HepG2 (cell line): ENCODE measurements at regions not wholly inside any gene's neighbourhood (a gene's known extent, or its start where the extent isn't known, plus 50 kb on each side); places are given as distances from the start of the nearest gene placed in this dataset.

Experiments
- DNMT1 ChIP-seq: sonication (generic); formaldehyde crosslinking; IDR thresholded peaks from 2 replicates; pipeline ENCODE4 v1.5.1; 2020; ENCODE audit warnings: mild to moderate bottlenecking, missing genetic modification reagents
- GFI1 ChIP-seq: sonication (generic); formaldehyde crosslinking; IDR thresholded peaks from 2 replicates; pipeline ENCODE4 v1.5.0; 2020; ENCODE audit warnings: missing genetic modification reagents, mild to moderate bottlenecking, borderline replicate concordance
- HDAC1 ChIP-seq: sonication (generic); formaldehyde crosslinking; IDR thresholded peaks from 2 replicates; pipeline ENCODE4 v1.5.1; 2020; ENCODE audit warnings: mild to moderate bottlenecking, missing genetic modification reagents
- HNRNPL ChIP-seq: fragments of 200-400 bp; formaldehyde crosslinking; IDR thresholded peaks from 2 replicates; pipeline ENCODE4 v1.6.1; 2017; ENCODE audit warnings: mild to moderate bottlenecking, low read depth, low read length
- KLF13 ChIP-seq: sonication (generic); formaldehyde crosslinking; IDR thresholded peaks from 2 replicates; pipeline ENCODE4 v1.4.0; 2020; ENCODE audit warnings: mild to moderate bottlenecking, missing genetic modification reagents
- MAFF ChIP-seq: IDR thresholded peaks from 2 replicates; pipeline ENCODE4 v1.6.1; 2011; ENCODE audit warnings: low read depth, low read length, improper control_type of control experiment
- NR2F2 ChIP-seq: IDR thresholded peaks from 2 replicates; pipeline ENCODE4 v1.6.1; 2012; ENCODE audit warnings: low read depth, inconsistent platforms, borderline replicate concordance
- POLR2A ChIP-seq, 2 experiments: IDR thresholded peaks; 2 replicates each; pipeline ENCODE4 v1.6.1; 2011; ENCODE audit warnings: low read depth in 2 of 2, low read length in 2 of 2, mild to moderate bottlenecking in 1 of 2, moderate library complexity in 1 of 2; ENCODE audit not compliant: insufficient read depth in 1 of 2
- TARDBP ChIP-seq: sonication (generic); formaldehyde crosslinking; IDR thresholded peaks from 2 replicates; pipeline ENCODE4 v1.8.0; 2022; ENCODE audit warnings: mild to moderate bottlenecking, missing genetic modification reagents
- TCF7 ChIP-seq: sonication (generic); IDR thresholded peaks from 2 replicates; pipeline ENCODE4 v1.6.1; 2016; ENCODE audit warnings: antibody characterized with exemption, low read depth
- USF2 ChIP-seq, 2 experiments: sonication (generic) in 1 of 2; formaldehyde crosslinking in 1 of 2; IDR thresholded peaks; 2 replicates each; pipeline versions ENCODE4 v1.5.1 to v1.6.1; 2011 to 2020; ENCODE audit warnings: borderline replicate concordance in 1 of 2, low read depth in 1 of 2, low read length in 1 of 2, mild to moderate bottlenecking in 1 of 2, missing genetic modification reagents in 1 of 2, moderate library complexity in 1 of 2
- ZBTB26 ChIP-seq: IDR thresholded peaks from 2 replicates; pipeline ENCODE4 v1.6.1; 2016; ENCODE audit warnings: missing compliant biosample characterization, missing genetic modification reagents, borderline replicate concordance
- TF ChIP-seq, protein P1 (sequence below): sonication (generic); formaldehyde crosslinking; IDR thresholded peaks from 2 replicates; pipeline ENCODE4 v1.8.0; 2022; ENCODE audit warnings: mild to moderate bottlenecking, missing genetic modification reagents, borderline replicate concordance
- TF ChIP-seq, protein P2 (sequence below): sonication (generic); formaldehyde crosslinking; IDR thresholded peaks from 2 replicates; pipeline ENCODE4 v1.5.0; 2020; ENCODE audit warnings: mild to moderate bottlenecking, missing genetic modification reagents, moderate library complexity

DNA sequence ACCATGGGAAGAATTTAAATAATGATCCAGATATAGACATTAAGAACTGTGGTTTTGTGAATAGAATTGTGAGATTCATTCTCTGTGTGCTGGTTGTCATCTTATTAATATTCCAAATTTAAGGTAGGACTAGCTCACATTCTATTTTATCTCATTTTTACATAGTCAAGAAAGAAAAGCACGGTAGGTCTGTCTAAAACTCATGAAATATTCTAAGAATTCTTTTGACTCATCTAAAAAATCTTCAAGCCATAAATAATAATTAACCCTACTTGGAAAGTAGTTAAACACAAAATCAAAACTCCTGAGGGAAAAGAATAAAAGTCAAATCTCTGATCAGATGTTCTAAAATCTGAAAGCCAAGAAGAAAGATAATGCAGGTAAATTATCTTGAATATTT is 388.8 kb upstream of the CHAC2 start:
- TF ChIP-seq HDAC1 (CRISPR knock-in tag), result no peak
- no peak for TF ChIP-seq TCF7
- TF ChIP-seq USF2 (IDR thresholded peaks at IDR 0.05; ENCODE audit: low read depth, low read length), result no peak
- no peak for TF ChIP-seq USF2 (CRISPR knock-in tag; IDR thresholded peaks at IDR 0.05; ENCODE audit: borderline replicate concordance)
- TF ChIP-seq NR2F2, result no peak
- TF ChIP-seq, protein P1, sequence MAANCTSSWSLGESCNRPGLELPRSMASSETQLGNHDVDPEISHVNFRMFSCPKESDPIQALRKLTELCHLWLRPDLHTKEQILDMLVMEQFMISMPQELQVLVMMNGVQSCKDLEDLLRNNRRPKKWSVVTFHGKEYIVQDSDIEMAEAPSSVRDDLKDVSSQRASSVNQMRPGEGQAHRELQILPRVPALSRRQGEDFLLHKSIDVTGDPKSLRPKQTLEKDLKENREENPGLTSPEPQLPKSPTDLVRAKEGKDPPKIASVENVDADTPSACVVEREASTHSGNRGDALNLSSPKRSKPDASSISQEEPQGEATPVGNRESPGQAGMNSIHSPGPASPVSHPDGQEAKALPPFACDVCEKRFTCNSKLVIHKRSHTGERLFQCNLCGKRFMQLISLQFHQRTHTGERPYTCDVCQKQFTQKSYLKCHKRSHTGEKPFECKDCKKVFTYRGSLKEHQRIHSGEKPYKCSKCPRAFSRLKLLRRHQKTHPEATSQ (CRISPR knock-in tag), result no peak
- no peak for TF ChIP-seq HNRNPL
- no peak for TF ChIP-seq DNMT1
- no peak for TF ChIP-seq TARDBP (CRISPR knock-in tag)
- no peak for TF ChIP-seq POLR2A (IDR thresholded peaks at IDR 0.05; ENCODE audit: insufficient read depth in 1 of 2, low read depth in 2 of 2, low read length in 2 of 2)
- no peak for TF ChIP-seq KLF13 (CRISPR knock-in tag)
- TF ChIP-seq, protein P2, sequence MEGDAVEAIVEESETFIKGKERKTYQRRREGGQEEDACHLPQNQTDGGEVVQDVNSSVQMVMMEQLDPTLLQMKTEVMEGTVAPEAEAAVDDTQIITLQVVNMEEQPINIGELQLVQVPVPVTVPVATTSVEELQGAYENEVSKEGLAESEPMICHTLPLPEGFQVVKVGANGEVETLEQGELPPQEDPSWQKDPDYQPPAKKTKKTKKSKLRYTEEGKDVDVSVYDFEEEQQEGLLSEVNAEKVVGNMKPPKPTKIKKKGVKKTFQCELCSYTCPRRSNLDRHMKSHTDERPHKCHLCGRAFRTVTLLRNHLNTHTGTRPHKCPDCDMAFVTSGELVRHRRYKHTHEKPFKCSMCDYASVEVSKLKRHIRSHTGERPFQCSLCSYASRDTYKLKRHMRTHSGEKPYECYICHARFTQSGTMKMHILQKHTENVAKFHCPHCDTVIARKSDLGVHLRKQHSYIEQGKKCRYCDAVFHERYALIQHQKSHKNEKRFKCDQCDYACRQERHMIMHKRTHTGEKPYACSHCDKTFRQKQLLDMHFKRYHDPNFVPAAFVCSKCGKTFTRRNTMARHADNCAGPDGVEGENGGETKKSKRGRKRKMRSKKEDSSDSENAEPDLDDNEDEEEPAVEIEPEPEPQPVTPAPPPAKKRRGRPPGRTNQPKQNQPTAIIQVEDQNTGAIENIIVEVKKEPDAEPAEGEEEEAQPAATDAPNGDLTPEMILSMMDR (CRISPR knock-in tag), result no peak
- no peak for TF ChIP-seq ZBTB26 (CRISPR knock-in tag)
- no peak for TF ChIP-seq MAFF
- TF ChIP-seq GFI1 (CRISPR knock-in tag), result no peak
